SK-N-SH treated with all-trans-retinoic acid at 6 μM for 48 hours (cell line): ENCODE measurements at regions not wholly inside any gene's neighbourhood (a gene's known extent, or its start where the extent isn't known, plus 50 kb on each side); places are given as distances from the start of the nearest gene placed in this dataset.

Experiments used
- CREB5 ChIP-seq: fragments of 250-450 bp; sonication (Bioruptor Pico); IDR thresholded peaks from 2 replicates; pipeline ENCODE4 v1.5.1; 2020; ENCODE audit warnings: low read depth, mild to moderate bottlenecking, moderate library complexity
- GLIS3 ChIP-seq: fragments of 250-450 bp; sonication (Bioruptor Pico); IDR thresholded peaks from 2 replicates; pipeline ENCODE4 v1.5.0; 2020; ENCODE audit warnings: mild to moderate bottlenecking, moderate library complexity
- PATZ1 ChIP-seq: fragments of 250-450 bp; sonication (Bioruptor Pico); IDR thresholded peaks from 2 replicates; pipeline ENCODE4 v1.8.0; 2020; ENCODE audit warnings: mild to moderate bottlenecking, moderate library complexity, borderline replicate concordance
- RARB ChIP-seq: fragments of 250-450 bp; sonication (Bioruptor Pico); IDR thresholded peaks from 2 replicates; pipeline ENCODE4 v1.8.0; 2021; ENCODE audit warnings: mild to moderate bottlenecking, moderate library complexity
- SNAI2 ChIP-seq: fragments of 250-450 bp; sonication (Bioruptor Pico); IDR thresholded peaks from 2 replicates; pipeline ENCODE4 v1.5.0; 2020; ENCODE audit warnings: mild to moderate bottlenecking, moderate library complexity
- TCF4 ChIP-seq: fragments of 250-450 bp; sonication (Bioruptor Pico); IDR thresholded peaks from 2 replicates; pipeline ENCODE4 v1.8.0; 2021; ENCODE audit warnings: mild to moderate bottlenecking, moderate library complexity, borderline replicate concordance
- TOX ChIP-seq: fragments of 250-450 bp; sonication (Bioruptor Pico); IDR thresholded peaks from 2 replicates; pipeline ENCODE4 v1.8.0; 2021; ENCODE audit warnings: mild to moderate bottlenecking, moderate library complexity, borderline replicate concordance
- ZC3H10 ChIP-seq: fragments of 250-450 bp; sonication (Bioruptor Pico); IDR thresholded peaks from 2 replicates; pipeline ENCODE4 v1.5.1; 2021; ENCODE audit warnings: mild to moderate bottlenecking, moderate library complexity

DNA sequence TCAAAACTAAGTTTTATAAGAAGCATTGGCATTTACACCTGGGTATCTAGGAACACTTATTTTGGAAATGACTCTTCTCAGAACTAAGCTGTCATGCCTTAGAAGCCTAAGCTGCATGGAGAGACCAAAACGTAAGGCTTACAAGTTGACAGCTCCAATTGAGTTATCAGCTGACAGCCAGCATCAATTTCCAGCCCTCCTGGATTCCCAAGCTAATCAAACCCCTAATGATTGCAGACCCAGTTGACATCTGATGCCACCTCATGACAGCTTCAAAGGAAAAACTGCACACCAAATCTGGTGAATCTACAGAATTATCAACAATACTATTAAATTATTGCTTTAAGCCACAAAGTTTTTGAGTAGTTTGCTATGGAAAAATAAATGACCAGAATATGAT is 187.6 kb upstream of the PRMT6 start:
- TF ChIP-seq GLIS3 (CRISPR knock-in tag): no peak
- TF ChIP-seq PATZ1 (CRISPR knock-in tag): no peak
- TF ChIP-seq ZC3H10: no peak
- TF ChIP-seq TCF4 (CRISPR knock-in tag): no peak
- no peak for TF ChIP-seq CREB5
- no peak for TF ChIP-seq RARB
- no peak for TF ChIP-seq TOX
- TF ChIP-seq SNAI2 (CRISPR knock-in tag): no peak
